GM12878 (cell line): ENCODE measurements at regions not wholly inside any gene's neighbourhood (a gene's known extent, or its start where the extent isn't known, plus 50 kb on each side); places are given as distances from the start of the nearest gene placed in this dataset.

Experiments used
- ATAC-seq: fragments of 200-7000 bp; cut with Tn5 transposase; 3 replicates; pipeline ENCODE4 v1.9.1; 2020; ENCODE audit warnings: mild to moderate bottlenecking, moderate library complexity
- BruUV-seq: library from RNA; stranded (reverse); fragments of 400-500 nt; replicated peaks from 2 replicates; lab custom pipeline; 2021; lab: Mats Ljungman, UMichigan
- CTCF ChIA-PET: fragments of 300-600 bp; sonication (Branson Sonifier 250); formaldehyde crosslinking; extraction: SDS; loops from one replicate; lab custom pipeline; 2021; ENCODE audit warnings: inconsistent platforms; lab: Yijun Ruan, JAX
- POLR2A ChIA-PET: fragments of 350-600 bp; formaldehyde crosslinking; extraction: SDS; loops from one replicate; lab custom pipeline; 2021; ENCODE audit warnings: inconsistent platforms; lab: Charles Lee
- RAD21 ChIA-PET: fragments of 300-600 bp; sonication (Branson Sonifier 250); formaldehyde crosslinking; loops from one replicate; lab custom pipeline; 2023; ENCODE audit warnings: antibody characterized with exemption; ENCODE audit not compliant: unreplicated experiment; lab: Charles Lee
- SMC1A ChIA-PET: fragments of 300-600 bp; sonication (Branson Sonifier 250); formaldehyde crosslinking; loops from one replicate; lab custom pipeline; 2023; ENCODE audit not compliant: unreplicated experiment, uncharacterized antibody; lab: Charles Lee
- DNase-seq: peaks from one replicate; pipeline ENCODE4 v3.0.0-alpha.2; 2011; ENCODE audit warnings: low read depth, low spot score
- FAIRE-seq: peaks from 3 replicates; lab custom pipeline; 2011; peaks lifted over from hg19 to GRCh38; lab: Jason Lieb, UNC
- H2AFZ ChIP-seq: 2 replicates; pipeline ENCODE4 v1.6.0; 2011; ENCODE audit warnings: low read depth, low read length, control low read depth; ENCODE audit not compliant: control insufficient read depth
- H3K27ac ChIP-seq: 2 replicates; pipeline ENCODE4 v1.5.1; 2011; ENCODE audit warnings: control low read depth; ENCODE audit not compliant: control insufficient read depth, insufficient read depth
- H3K27me3 ChIP-seq, 2 experiments: replicated peaks in 1 of 2; 2 replicates each; pipeline versions ENCODE4 v1.6.0 to v1.6.1; 2011; ENCODE audit warnings: low read length in 1 of 2; ENCODE audit not compliant: control insufficient read depth in 2 of 2, insufficient read depth in 2 of 2
- H3K36me3 ChIP-seq, 2 experiments: 2 replicates each; pipeline ENCODE4 v1.5.1; 2011; ENCODE audit warnings: low read length in 1 of 2; ENCODE audit not compliant: control insufficient read depth in 2 of 2, insufficient read depth in 2 of 2
- H3K4me1 ChIP-seq: 2 replicates; pipeline ENCODE4 v1.6.1; 2011; ENCODE audit warnings: mild to moderate bottlenecking, low read length, moderate library complexity, mixed read lengths; ENCODE audit not compliant: control insufficient read depth, insufficient read depth
- H3K4me2 ChIP-seq: 2 replicates; pipeline ENCODE4 v1.6.0; 2011; ENCODE audit warnings: control low read depth; ENCODE audit not compliant: control insufficient read depth, insufficient read depth
- H3K4me3 ChIP-seq: fragments of 200-600 bp; sonication (generic); 2 replicates; pipeline ENCODE4 v1.5.1; 2016
- H3K79me2 ChIP-seq: 2 replicates; pipeline ENCODE4 v1.6.0; 2011; ENCODE audit warnings: low read length; ENCODE audit not compliant: control insufficient read depth, insufficient read depth
- H3K9ac ChIP-seq: 2 replicates; pipeline ENCODE4 v1.8.0; 2011; ENCODE audit warnings: low read length, control low read depth, mixed read lengths; ENCODE audit not compliant: control insufficient read depth, insufficient read depth
- H3K9me3 ChIP-seq: replicated peaks from 3 replicates; pipeline ENCODE4 v1.5.1; 2011; ENCODE audit warnings: mild to moderate bottlenecking, low read length; ENCODE audit not compliant: control insufficient read depth, insufficient read depth
- H4K20me1 ChIP-seq: 2 replicates; pipeline ENCODE4 v1.6.0; 2011; ENCODE audit not compliant: control insufficient read depth, insufficient read depth
- BMI1 ChIP-seq: fragments of 450-650 bp; IDR thresholded peaks from 2 replicates; pipeline ENCODE4 v1.6.1; 2016; ENCODE audit warnings: mild to moderate bottlenecking, moderate library complexity, borderline replicate concordance
- CHD1 ChIP-seq: IDR thresholded peaks from 2 replicates; pipeline ENCODE4 v1.6.1; 2012; ENCODE audit warnings: low read depth, low read length, improper control_type of control experiment
- FOXM1 ChIP-seq: IDR thresholded peaks from 2 replicates; pipeline ENCODE4 v1.6.1; 2012; ENCODE audit warnings: low read depth, mild to moderate bottlenecking, inconsistent platforms, low read length, moderate library complexity
- LARP7 ChIP-seq: fragments of 450-650 bp; IDR thresholded peaks from 2 replicates; pipeline ENCODE4 v1.6.1; 2017; ENCODE audit warnings: mild to moderate bottlenecking
- MAX ChIP-seq: IDR thresholded peaks from 2 replicates; pipeline ENCODE4 v1.6.1; 2012; ENCODE audit warnings: low read depth, low read length, improper control_type of control experiment
- PAX5 ChIP-seq: IDR thresholded peaks from 2 replicates; pipeline ENCODE4 v1.6.1; 2011; ENCODE audit warnings: low read depth, low read length, borderline replicate concordance
- RAD51 ChIP-seq: fragments of 450-650 bp; IDR thresholded peaks from 2 replicates; pipeline ENCODE4 v1.6.1; 2016; ENCODE audit warnings: moderate library complexity, mild to moderate bottlenecking, inconsistent platforms
- RUNX3 ChIP-seq: IDR thresholded peaks from 2 replicates; pipeline ENCODE4 v1.6.1; 2012; ENCODE audit warnings: low read length, inconsistent platforms
- STAT1 ChIP-seq: fragments of 450-650 bp; conservative IDR thresholded peaks from 2 replicates; pipeline ENCODE4 v1.6.1; 2014; ENCODE audit warnings: antibody characterized with exemption, mild to moderate bottlenecking
- SUZ12 ChIP-seq: fragments of 200-600 bp; sonication (generic); IDR thresholded peaks from one replicate; pipeline ENCODE4 v1.6.1; 2018; ENCODE audit warnings: antibody characterized with exemption, mild to moderate bottlenecking; ENCODE audit not compliant: unreplicated experiment
- WGBS: methylation state at CpG from one replicate; pipeline ENCODE4 v1.1.6; 2016; ENCODE audit warnings: low lambda C conversion rate; ENCODE audit not compliant: insufficient replicate concordance, insufficient coverage; ENCODE audit errors: missing lambda C conversion rate; 5-methylcytosine and 5-hydroxymethylcytosine counted together
- in situ Hi-C: fragments of 300-500 bp; cut with MboI; formaldehyde crosslinking; loops from 9 replicates; pipeline ENCODE4 v1.14.3; 2018; ENCODE audit warnings: mixed read lengths
- intact Hi-C: fragments of 100-400 bp; cut with micrococcal nuclease; formaldehyde crosslinking; loops from one replicate; pipeline ENCODE4 v1.14.2; 2022; ENCODE audit not compliant: unreplicated experiment
- TF ChIP-seq, protein P1 (sequence below): fragments of 150-350 bp; IDR thresholded peaks from 2 replicates; pipeline ENCODE4 v1.6.1; 2016; ENCODE audit warnings: low read depth, low read length

GRCh38 chr6:155684416-155685196 is 229.0 kb upstream of the NOX3 start:
- in situ Hi-C loops, result no loop called here
- Histone ChIP-seq H2AFZ (no peak overlapping the region), H3K27ac (no peak overlapping the region), H3K27me3 (no peaks in the 10 kb centered on the region; a peak in 1 of 4 replicates), H3K36me3 (no peaks in the 10 kb centered on the region), H3K4me3 (no peak overlapping the region), H3K9ac (no peak overlapping the region), H3K9me3 (no peaks in the 10 kb centered on the region), H3K79me2 (no peaks in the 10 kb centered on the region), H3K4me1 (no peaks in the 10 kb centered on the region), H3K4me2 (no peak overlapping the region), H4K20me1 (no peaks in the 10 kb centered on the region)
- FAIRE-seq, result no peak
- ChIA-PET POLR2A (no interaction called here), RAD21 (no interaction called here), CTCF (no interaction called here), SMC1A (interaction anchor here (0.6 kb wide), 1 partner anchor 40 kb away, joined by 3 read pairs; no protein-coding TSS in a partner anchor)
- DNase-seq, result no peak
- intact Hi-C loops, result no loop called here
- BruUV-seq, result no TSS peak
- TF ChIP-seq, protein P1, sequence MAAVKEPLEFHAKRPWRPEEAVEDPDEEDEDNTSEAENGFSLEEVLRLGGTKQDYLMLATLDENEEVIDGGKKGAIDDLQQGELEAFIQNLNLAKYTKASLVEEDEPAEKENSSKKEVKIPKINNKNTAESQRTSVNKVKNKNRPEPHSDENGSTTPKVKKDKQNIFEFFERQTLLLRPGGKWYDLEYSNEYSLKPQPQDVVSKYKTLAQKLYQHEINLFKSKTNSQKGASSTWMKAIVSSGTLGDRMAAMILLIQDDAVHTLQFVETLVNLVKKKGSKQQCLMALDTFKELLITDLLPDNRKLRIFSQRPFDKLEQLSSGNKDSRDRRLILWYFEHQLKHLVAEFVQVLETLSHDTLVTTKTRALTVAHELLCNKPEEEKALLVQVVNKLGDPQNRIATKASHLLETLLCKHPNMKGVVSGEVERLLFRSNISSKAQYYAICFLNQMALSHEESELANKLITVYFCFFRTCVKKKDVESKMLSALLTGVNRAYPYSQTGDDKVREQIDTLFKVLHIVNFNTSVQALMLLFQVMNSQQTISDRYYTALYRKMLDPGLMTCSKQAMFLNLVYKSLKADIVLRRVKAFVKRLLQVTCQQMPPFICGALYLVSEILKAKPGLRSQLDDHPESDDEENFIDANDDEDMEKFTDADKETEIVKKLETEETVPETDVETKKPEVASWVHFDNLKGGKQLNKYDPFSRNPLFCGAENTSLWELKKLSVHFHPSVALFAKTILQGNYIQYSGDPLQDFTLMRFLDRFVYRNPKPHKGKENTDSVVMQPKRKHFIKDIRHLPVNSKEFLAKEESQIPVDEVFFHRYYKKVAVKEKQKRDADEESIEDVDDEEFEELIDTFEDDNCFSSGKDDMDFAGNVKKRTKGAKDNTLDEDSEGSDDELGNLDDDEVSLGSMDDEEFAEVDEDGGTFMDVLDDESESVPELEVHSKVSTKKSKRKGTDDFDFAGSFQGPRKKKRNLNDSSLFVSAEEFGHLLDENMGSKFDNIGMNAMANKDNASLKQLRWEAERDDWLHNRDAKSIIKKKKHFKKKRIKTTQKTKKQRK, result no peak
- TF ChIP-seq CHD1 (no peak), PAX5 (no peak), LARP7 (no peak), RUNX3 (no peak), RAD51 (no peak), SUZ12 (no peak), MAX (no peak), STAT1 (no peak), FOXM1 (no peak), BMI1 (no peak)
- ATAC-seq, result no peak
- 2% methylated on average over 5 of the region's 5 CpGs for WGBS
